SU-DHL-6 (cell line): ENCODE measurements at regions not wholly inside any gene's neighbourhood (a gene's known extent, or its start where the extent isn't known, plus 50 kb on each side); places are given as distances from the start of the nearest gene placed in this dataset.

ENCODE experiments used
- H2AFZ ChIP-seq: fragments of 200-600 bp; sonication (generic); 2 replicates; pipeline ENCODE4 v1.6.1; 2014; ENCODE audit warnings: low read depth, mild to moderate bottlenecking, moderate library complexity, mixed read lengths, antibody characterized with exemption, low read length; ENCODE audit not compliant: severe bottlenecking
- H3F3A ChIP-seq: fragments of 200-600 bp; shearing (Covaris generic); 2 replicates; pipeline ENCODE4 v1.6.0; 2016; ENCODE audit warnings: antibody characterized with exemption, mild to moderate bottlenecking; ENCODE audit not compliant: insufficient read depth
- H3K27ac ChIP-seq: fragments of 200-600 bp; sonication (generic); 2 replicates; pipeline ENCODE4 v1.5.1; 2016; ENCODE audit warnings: low read depth, mild to moderate bottlenecking, low read length, moderate library complexity, mixed read lengths
- H3K27me3 ChIP-seq: fragments of 200-600 bp; sonication (generic), shearing (Covaris generic); 2 replicates; pipeline ENCODE4 v1.6.0; 2014; ENCODE audit warnings: mild to moderate bottlenecking, low read length
- H3K36me3 ChIP-seq: fragments of 200-600 bp; sonication (generic); 2 replicates; pipeline ENCODE4 v1.6.1; 2014; ENCODE audit warnings: mild to moderate bottlenecking, low read length, mixed read lengths
- H3K4me2 ChIP-seq: fragments of 300-600, 200-600 bp; shearing (Covaris generic), sonication (generic); 2 replicates; pipeline ENCODE4 v1.6.0; 2014; ENCODE audit warnings: low read length, low read depth, mild to moderate bottlenecking; ENCODE audit not compliant: poor library complexity, severe bottlenecking
- H3K4me3 ChIP-seq: fragments of 200-600 bp; sonication (generic); 2 replicates; pipeline ENCODE4 v1.5.1; 2014; ENCODE audit warnings: antibody characterized with exemption, low read length, mild to moderate bottlenecking, mixed read lengths; ENCODE audit not compliant: insufficient read depth, poor library complexity, severe bottlenecking
- H3K79me2 ChIP-seq: fragments of 200-600 bp; sonication (generic); 2 replicates; pipeline ENCODE4 v1.6.1; 2014; ENCODE audit warnings: mild to moderate bottlenecking, low read length, moderate library complexity; ENCODE audit not compliant: insufficient read depth
- H3K9ac ChIP-seq: fragments of 200-600 bp; sonication (generic); 2 replicates; pipeline ENCODE4 v1.7.0; 2014; ENCODE audit warnings: mild to moderate bottlenecking, low read length
- H3K9me2 ChIP-seq: fragments of 200-600 bp; sonication (generic); replicated peaks from 2 replicates; pipeline ENCODE4 v1.6.1; 2014; ENCODE audit warnings: low read length; ENCODE audit not compliant: insufficient read depth
- H3K9me3 ChIP-seq: fragments of 200-600 bp; sonication (generic); 2 replicates; pipeline ENCODE4 v1.6.1; 2014; ENCODE audit warnings: low read length, mixed read lengths; ENCODE audit not compliant: insufficient read depth
- H4K20me1 ChIP-seq: fragments of 200-600 bp; sonication (generic); 2 replicates; pipeline ENCODE4 v1.6.1; 2014; ENCODE audit warnings: low read depth, mild to moderate bottlenecking, antibody characterized with exemption, low read length, moderate library complexity, mixed read lengths
- CTCF ChIP-seq: fragments of 200-600 bp; sonication (generic); IDR thresholded peaks from one replicate; pipeline ENCODE4 v1.5.1; 2017; ENCODE audit warnings: antibody characterized with exemption, mild to moderate bottlenecking, low read length, moderate library complexity; ENCODE audit not compliant: insufficient read depth, poor library complexity, severe bottlenecking
- EZH2phosphoT487 ChIP-seq: fragments of 200-600 bp; sonication (generic), shearing (Covaris generic); conservative IDR thresholded peaks from 2 replicates; pipeline ENCODE4 v1.6.1; 2018; ENCODE audit warnings: mild to moderate bottlenecking, antibody characterized with exemption, low read length, moderate library complexity, mixed read lengths

DNA sequence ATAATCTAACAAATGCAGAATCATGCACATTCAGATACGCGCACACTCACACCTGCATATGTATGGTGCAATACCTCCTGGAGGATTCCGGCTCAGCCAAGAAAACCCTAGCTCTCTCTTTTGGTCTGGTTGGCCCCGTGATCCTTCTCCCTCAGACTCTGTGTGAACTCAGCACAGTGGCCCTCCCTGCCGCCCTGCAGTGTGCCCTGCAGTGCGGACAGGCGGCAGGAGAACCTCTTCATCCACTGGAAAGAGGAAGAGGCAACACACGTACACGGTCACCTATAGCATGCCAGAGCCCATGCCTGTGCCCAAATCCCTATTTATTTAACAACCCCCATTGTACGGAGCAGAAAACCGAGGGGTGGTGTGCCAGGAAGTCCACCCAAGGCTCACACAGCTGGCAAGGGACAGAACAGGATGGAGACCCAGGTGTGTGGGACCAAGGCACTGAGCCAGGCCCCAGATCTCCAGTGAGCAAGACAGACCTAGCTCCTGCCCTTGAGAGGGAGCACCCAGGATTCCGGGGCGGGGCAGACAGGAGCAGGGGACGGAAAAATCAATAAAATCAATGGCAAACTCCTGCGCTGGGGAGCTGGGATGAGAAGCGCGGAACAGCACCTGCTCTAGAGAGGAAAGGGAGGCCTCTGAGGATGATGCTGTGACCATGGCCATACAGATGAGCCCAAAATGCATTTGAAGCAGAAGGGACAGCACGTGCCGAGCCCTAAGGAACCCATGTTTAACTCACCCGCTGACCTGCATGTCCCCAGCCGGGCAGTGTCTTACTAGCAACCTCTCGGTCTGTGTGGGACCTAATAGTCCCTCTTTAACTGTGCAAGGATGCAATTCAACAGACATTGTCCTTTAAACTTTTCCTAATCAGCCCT is 54.7 kb upstream of the CIBAR2 start:
- Histone ChIP-seq H3K4me2 (no peak overlapping the region), H3K9me2 (no peaks in the 10 kb centered on the region), H2AFZ (no peak overlapping the region), H3K27me3 (no peaks in the 10 kb centered on the region), H4K20me1 (no peaks in the 10 kb centered on the region), H3F3A (no peaks in the 10 kb centered on the region), H3K4me3 (no peak overlapping the region), H3K79me2 (no peaks in the 10 kb centered on the region), H3K9me3 (no peaks in the 10 kb centered on the region), H3K27ac (no peak overlapping the region), H3K36me3 (no peaks in the 10 kb centered on the region), H3K9ac (no peak overlapping the region)
- TF ChIP-seq EZH2phosphoT487 (no peak), CTCF (no peak)

- Histone ChIP-seq H3K9me2 (no peaks in the 10 kb centered on the region), H3K4me2 (no peak overlapping the region), H2AFZ (no peak overlapping the region), H3K27ac (no peak overlapping the region), H3K4me3 (no peak overlapping the region), H3K79me2 (no peaks in the 10 kb centered on the region), H3K27me3 (no peaks in the 10 kb centered on the region), H3K9ac (no peak overlapping the region), H3F3A (no peaks in the 10 kb centered on the region), H3K36me3 (no peaks in the 10 kb centered on the region), H4K20me1 (no peaks in the 10 kb centered on the region), H3K9me3 (no peaks in the 10 kb centered on the region)
- TF ChIP-seq CTCF, result no peak
- TF ChIP-seq EZH2phosphoT487, result no peak
Measured at GRCh38 chr16:85167589-85168537, 55.6 kb upstream of the CIBAR2 start.

GRCh38 chr16:85168732-85169256 is 56.5 kb upstream of the CIBAR2 start:
- Histone ChIP-seq H3F3A (no peaks in the 10 kb centered on the region), H2AFZ (no peak overlapping the region), H3K9ac (no peak overlapping the region), H4K20me1 (no peaks in the 10 kb centered on the region), H3K9me3 (no peaks in the 10 kb centered on the region), H3K27ac (no peak overlapping the region), H3K36me3 (no peaks in the 10 kb centered on the region), H3K9me2 (no peaks in the 10 kb centered on the region), H3K27me3 (no peaks in the 10 kb centered on the region), H3K4me3 (no peak overlapping the region), H3K79me2 (no peaks in the 10 kb centered on the region), H3K4me2 (no peak overlapping the region)
- TF ChIP-seq EZH2phosphoT487 (no peak), CTCF (no peak)
